HCT116 (cell line): ENCODE measurements at regions not wholly inside any gene's neighbourhood (a gene's known extent, or its start where the extent isn't known, plus 50 kb on each side); places are given as distances from the start of the nearest gene placed in this dataset.

Experiments
- ATF3 ChIP-seq: IDR thresholded peaks from 2 replicates; pipeline ENCODE4 v1.6.1; 2012
- CTCF ChIP-seq, 3 experiments: fragments of 200-600 bp in 1 of 3; sonication (generic) in 1 of 3; IDR thresholded peaks in 2 of 3; conservative IDR thresholded peaks in 1 of 3; 2 replicates each; pipeline ENCODE4 v1.5.1; 2012 to 2017; ENCODE audit warnings: low read depth in 2 of 3, low read length in 2 of 3, antibody characterized with exemption in 1 of 3, borderline replicate concordance in 1 of 3, control low read depth in 1 of 3, mild to moderate bottlenecking in 1 of 3, mixed read lengths in 1 of 3, mixed run types in 1 of 3, moderate library complexity in 1 of 3; ENCODE audit not compliant: insufficient read depth in 1 of 3
- EZH2phosphoT487 ChIP-seq: fragments of 200-600 bp; IDR thresholded peaks from 2 replicates; pipeline ENCODE4 v1.6.1; 2018; ENCODE audit warnings: antibody characterized with exemption, borderline replicate concordance
- JUND ChIP-seq: IDR thresholded peaks from 2 replicates; pipeline ENCODE4 v1.6.1; 2012
- POLR2A ChIP-seq: IDR thresholded peaks from 2 replicates; pipeline ENCODE4 v1.7.0; 2011; ENCODE audit warnings: borderline replicate concordance; ENCODE audit not compliant: insufficient read depth, insufficient read length; ENCODE audit errors: extremely low read depth
- POLR2AphosphoS5 ChIP-seq: IDR thresholded peaks from 2 replicates; pipeline ENCODE4 v1.6.1; 2011; ENCODE audit warnings: mild to moderate bottlenecking, low read depth, low read length, moderate library complexity
- ZNF274 ChIP-seq: fragments of 200-500 bp; sonication (Bioruptor generic); IDR thresholded peaks from 2 replicates; pipeline ENCODE4 v1.6.1; 2014; ENCODE audit warnings: mild to moderate bottlenecking, low read depth, low read length, inconsistent platforms

- TF ChIP-seq ZNF274 (no peak), CTCF (IDR thresholded peaks at IDR 0.05 in 2 of 3, conservative IDR thresholded peaks at IDR 0.05 in 1 of 3; ENCODE audit: borderline replicate concordance in 1 of 3, insufficient read depth in 1 of 3, low read depth in 2 of 3, low read length in 2 of 3) (no peak), POLR2A (no peak), JUND (no peak), EZH2phosphoT487 (no peak), POLR2AphosphoS5 (no peak), ATF3 (no peak)
Observed at GRCh38 chr6:166747644-166748595, 120.9 kb upstream of the RPS6KA2 start.
